Loucy (cell line): ENCODE measurements at regions not wholly inside any gene's neighbourhood (a gene's known extent, or its start where the extent isn't known, plus 50 kb on each side); places are given as distances from the start of the nearest gene placed in this dataset.

Source experiments
- H2AFZ ChIP-seq: fragments of 200-600 bp; sonication (generic); 2 replicates; pipeline ENCODE4 v1.6.0; 2016; ENCODE audit warnings: antibody characterized with exemption, mild to moderate bottlenecking, low read length, moderate library complexity
- H3F3A ChIP-seq: fragments of 200-600 bp; 2 replicates; pipeline ENCODE4 v1.6.0; 2016; ENCODE audit warnings: antibody characterized with exemption, low read depth, mild to moderate bottlenecking
- H3K27me3 ChIP-seq: fragments of 200-600 bp; sonication (generic); 2 replicates; pipeline ENCODE4 v1.6.1; 2014; ENCODE audit warnings: low read length, mild to moderate bottlenecking; ENCODE audit not compliant: insufficient read depth, poor library complexity, severe bottlenecking
- H3K36me3 ChIP-seq: fragments of 200-600 bp; sonication (generic); 2 replicates; pipeline ENCODE4 v1.6.1; 2016; ENCODE audit warnings: low read length; ENCODE audit not compliant: insufficient read depth
- H3K4me1 ChIP-seq: fragments of 200-600 bp; sonication (generic); 2 replicates; pipeline ENCODE4 v1.5.1; 2014; ENCODE audit warnings: low read length, mild to moderate bottlenecking; ENCODE audit not compliant: insufficient read depth, poor library complexity, severe bottlenecking
- H3K4me2 ChIP-seq: fragments of 200-600 bp; sonication (generic); 2 replicates; pipeline ENCODE4 v1.6.0; 2014; ENCODE audit warnings: antibody characterized with exemption, low read length, low read depth, mild to moderate bottlenecking; ENCODE audit not compliant: poor library complexity, severe bottlenecking
- H3K4me3 ChIP-seq: fragments of 200-600 bp; sonication (generic); 2 replicates; pipeline ENCODE4 v1.5.1; 2014; ENCODE audit warnings: low read length, mild to moderate bottlenecking, mixed read lengths; ENCODE audit not compliant: poor library complexity, severe bottlenecking
- H3K79me2 ChIP-seq: fragments of 200-600 bp; sonication (generic); 2 replicates; pipeline ENCODE4 v1.6.1; 2014; ENCODE audit warnings: low read length; ENCODE audit not compliant: insufficient read depth
- H3K9ac ChIP-seq: fragments of 200-600 bp; sonication (generic); 2 replicates; pipeline ENCODE4 v1.6.0; 2014; ENCODE audit warnings: mild to moderate bottlenecking, low read depth, low read length, moderate library complexity; ENCODE audit not compliant: poor library complexity, severe bottlenecking
- H3K9me2 ChIP-seq: fragments of 200-600 bp; sonication (generic); replicated peaks from 2 replicates; pipeline ENCODE4 v1.6.1; 2016; ENCODE audit warnings: low read depth, low read length, mixed read lengths
- H3K9me3 ChIP-seq: fragments of 200-600 bp; sonication (generic); 2 replicates; pipeline ENCODE4 v1.6.1; 2014; ENCODE audit warnings: mild to moderate bottlenecking, antibody characterized with exemption, low read length, low read depth; ENCODE audit not compliant: insufficient read depth
- H4K20me1 ChIP-seq: fragments of 200-600 bp; sonication (generic); 2 replicates; pipeline ENCODE4 v1.6.0; 2014; ENCODE audit warnings: antibody characterized with exemption, low read length, mild to moderate bottlenecking; ENCODE audit not compliant: insufficient read depth, poor library complexity, severe bottlenecking
- CTCF ChIP-seq: fragments of 200-600 bp; sonication (generic); conservative IDR thresholded peaks from 2 replicates; pipeline ENCODE4 v1.5.1; 2014; ENCODE audit warnings: mild to moderate bottlenecking, antibody characterized with exemption, low read length
- EZH2phosphoT487 ChIP-seq: fragments of 200-600 bp; IDR thresholded peaks from 2 replicates; pipeline ENCODE4 v1.6.1; 2018; ENCODE audit warnings: antibody characterized with exemption, mild to moderate bottlenecking, moderate library complexity, borderline replicate concordance

DNA sequence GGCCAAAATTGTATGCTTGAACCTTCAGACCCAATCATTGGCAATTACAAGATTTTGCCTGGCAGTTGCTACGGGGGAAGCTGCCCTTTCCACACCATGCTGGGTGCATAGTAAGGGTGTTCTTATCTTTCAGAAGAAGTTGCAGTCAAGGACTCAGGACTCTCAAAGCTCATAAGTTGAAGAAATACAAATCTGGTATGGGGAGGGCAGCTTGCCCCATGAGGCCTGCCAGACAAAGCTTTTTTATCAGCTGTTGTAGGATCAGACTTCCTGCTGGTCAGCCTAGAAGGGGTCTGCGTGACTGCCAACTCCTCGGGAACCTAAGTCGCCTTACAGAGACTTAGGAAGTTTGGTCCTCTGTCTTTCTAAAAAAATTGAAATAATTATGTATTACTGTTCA is 174.9 kb upstream of the TECRL start:
- H3K4me3 ChIP-seq, result no peak overlapping the region
- no peaks in the 10 kb centered on the region for H3K79me2 ChIP-seq
- peak overlapping the region; percentile 41; the same call in 1 of the 2 replicates for H2AFZ ChIP-seq
- no peaks in the 10 kb centered on the region for H3K36me3 ChIP-seq
- no peaks in the 10 kb centered on the region for H3K9me2 ChIP-seq
- no peak overlapping the region for H3K4me2 ChIP-seq
- H3F3A ChIP-seq, result no peaks in the 10 kb centered on the region
- H3K9me3 ChIP-seq, result no peaks in the 10 kb centered on the region
- no peaks in the 10 kb centered on the region for H3K4me1 ChIP-seq
- H3K27me3 ChIP-seq, result no peaks in the 10 kb centered on the region
- TF ChIP-seq EZH2phosphoT487, result no peak
- TF ChIP-seq CTCF, result no peak
- H3K9ac ChIP-seq, result no peak overlapping the region
- no peaks in the 10 kb centered on the region for H4K20me1 ChIP-seq

- H3K4me1 ChIP-seq, result no peaks in the 10 kb centered on the region
- no peaks in the 10 kb centered on the region for H3K27me3 ChIP-seq
- no peaks in the 10 kb centered on the region for H3K36me3 ChIP-seq
- TF ChIP-seq EZH2phosphoT487 (no peak), CTCF (no peak)
- no peaks in the 10 kb centered on the region for H3F3A ChIP-seq
- no peaks in the 10 kb centered on the region for H3K9me2 ChIP-seq
- no peaks in the 10 kb centered on the region for H4K20me1 ChIP-seq
- no peaks in the 10 kb centered on the region for H3K9me3 ChIP-seq
- H3K79me2 ChIP-seq, result no peaks in the 10 kb centered on the region
- H3K9ac ChIP-seq, result no peak overlapping the region
- no peak overlapping the region for H2AFZ ChIP-seq
- H3K4me3 ChIP-seq, result no peak overlapping the region
- no peak overlapping the region for H3K4me2 ChIP-seq
Observed at GRCh38 chr4:64582492-64582891, 173.2 kb upstream of the TECRL start.

- no peak overlapping the region for H2AFZ ChIP-seq
- H3K4me3 ChIP-seq, result no peak overlapping the region
- no peak overlapping the region for H3K4me2 ChIP-seq
- H3K4me1 ChIP-seq, result no peaks in the 10 kb centered on the region
- no peaks in the 10 kb centered on the region for H3K79me2 ChIP-seq
- H3K9ac ChIP-seq, result no peak overlapping the region
- no peaks in the 10 kb centered on the region for H3F3A ChIP-seq
- no peaks in the 10 kb centered on the region for H3K36me3 ChIP-seq
- H3K9me2 ChIP-seq, result no peaks in the 10 kb centered on the region
- H3K9me3 ChIP-seq, result no peaks in the 10 kb centered on the region
- no peaks in the 10 kb centered on the region for H4K20me1 ChIP-seq
- H3K27me3 ChIP-seq, result no peaks in the 10 kb centered on the region
- no peak for TF ChIP-seq CTCF
- TF ChIP-seq EZH2phosphoT487, result no peak
Observed at GRCh38 chr4:64581422-64581821, 172.2 kb upstream of the TECRL start.
